ENCODE measurements at regions not wholly inside any gene's neighbourhood (a gene's known extent, or its start where the extent isn't known, plus 50 kb on each side); places are given as distances from the start of the nearest gene placed in this dataset.

- no peak overlapping the region for H3K27ac ChIP-seq (ENCODE audit: low read depth in 2 of 2, low read length in 2 of 2)
- H3K27me3 ChIP-seq (ENCODE audit: control insufficient read depth, insufficient read depth, low read length): no peaks in the 10 kb centered on the region
- intact Hi-C loops (cut with DNase I): no loop called here
- DNase-seq (no peak), FAIRE-seq (no peak)
- no peak overlapping the region for H3K9ac ChIP-seq (ENCODE audit: low read length in 3 of 3)
- no peak overlapping the region for H3K4me3 ChIP-seq (ENCODE audit: low read length in 3 of 3)
- TF ChIP-seq, protein P1, sequence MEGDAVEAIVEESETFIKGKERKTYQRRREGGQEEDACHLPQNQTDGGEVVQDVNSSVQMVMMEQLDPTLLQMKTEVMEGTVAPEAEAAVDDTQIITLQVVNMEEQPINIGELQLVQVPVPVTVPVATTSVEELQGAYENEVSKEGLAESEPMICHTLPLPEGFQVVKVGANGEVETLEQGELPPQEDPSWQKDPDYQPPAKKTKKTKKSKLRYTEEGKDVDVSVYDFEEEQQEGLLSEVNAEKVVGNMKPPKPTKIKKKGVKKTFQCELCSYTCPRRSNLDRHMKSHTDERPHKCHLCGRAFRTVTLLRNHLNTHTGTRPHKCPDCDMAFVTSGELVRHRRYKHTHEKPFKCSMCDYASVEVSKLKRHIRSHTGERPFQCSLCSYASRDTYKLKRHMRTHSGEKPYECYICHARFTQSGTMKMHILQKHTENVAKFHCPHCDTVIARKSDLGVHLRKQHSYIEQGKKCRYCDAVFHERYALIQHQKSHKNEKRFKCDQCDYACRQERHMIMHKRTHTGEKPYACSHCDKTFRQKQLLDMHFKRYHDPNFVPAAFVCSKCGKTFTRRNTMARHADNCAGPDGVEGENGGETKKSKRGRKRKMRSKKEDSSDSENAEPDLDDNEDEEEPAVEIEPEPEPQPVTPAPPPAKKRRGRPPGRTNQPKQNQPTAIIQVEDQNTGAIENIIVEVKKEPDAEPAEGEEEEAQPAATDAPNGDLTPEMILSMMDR (IDR thresholded peaks at IDR 0.05; ENCODE audit: borderline replicate concordance, extremely low read depth, insufficient read depth): no peak
- no peaks in the 10 kb centered on the region for H3K4me1 ChIP-seq (ENCODE audit: control insufficient read depth in 2 of 3, insufficient read depth in 2 of 3, low read depth in 1 of 3, low read length in 3 of 3)
- H3K9me3 ChIP-seq (ENCODE audit: control insufficient read depth in 2 of 3, insufficient read depth in 1 of 3, low read length in 3 of 3): no peaks in the 10 kb centered on the region
- H3K36me3 ChIP-seq (ENCODE audit: control insufficient read depth in 2 of 3, insufficient read depth in 3 of 3, low read length in 3 of 3): no peaks in the 10 kb centered on the region
These were observed 1351.6 kb upstream of the PABPC4L start for GRCh38 chr4:135553213-135553612.

GRCh38 chr4:135552131-135552530 is 1350.5 kb upstream of the PABPC4L start:
- Histone ChIP-seq H3K36me3 (ENCODE audit: control insufficient read depth in 2 of 3, insufficient read depth in 3 of 3, low read length in 3 of 3) (no peaks in the 10 kb centered on the region), H3K9ac (ENCODE audit: low read length in 3 of 3) (no peak overlapping the region), H3K27me3 (ENCODE audit: control insufficient read depth, insufficient read depth, low read length) (no peaks in the 10 kb centered on the region), H3K9me3 (ENCODE audit: control insufficient read depth in 2 of 3, insufficient read depth in 1 of 3, low read length in 3 of 3) (no peaks in the 10 kb centered on the region), H3K27ac (ENCODE audit: low read depth in 2 of 2, low read length in 2 of 2) (no peak overlapping the region), H3K4me1 (ENCODE audit: control insufficient read depth in 2 of 3, insufficient read depth in 2 of 3, low read depth in 1 of 3, low read length in 3 of 3) (no peaks in the 10 kb centered on the region), H3K4me3 (ENCODE audit: low read length in 3 of 3) (no peak overlapping the region)
- intact Hi-C loops (cut with DNase I): no loop called here
- TF ChIP-seq, protein P1 (IDR thresholded peaks at IDR 0.05; ENCODE audit: borderline replicate concordance, extremely low read depth, insufficient read depth): no peak
- FAIRE-seq (no peak), DNase-seq (no peak)

GRCh38 chr4:135548711-135549110 is 1347.1 kb upstream of the PABPC4L start:
- Histone ChIP-seq H3K4me3 (ENCODE audit: low read length in 3 of 3) (no peak overlapping the region), H3K9me3 (ENCODE audit: control insufficient read depth in 2 of 3, insufficient read depth in 1 of 3, low read length in 3 of 3) (no peaks in the 10 kb centered on the region), H3K9ac (ENCODE audit: low read length in 3 of 3) (no peak overlapping the region), H3K27ac (ENCODE audit: low read depth in 2 of 2, low read length in 2 of 2) (no peak overlapping the region), H3K36me3 (ENCODE audit: control insufficient read depth in 2 of 3, insufficient read depth in 3 of 3, low read length in 3 of 3) (no peaks in the 10 kb centered on the region), H3K4me1 (ENCODE audit: control insufficient read depth in 2 of 3, insufficient read depth in 2 of 3, low read depth in 1 of 3, low read length in 3 of 3) (no peaks in the 10 kb centered on the region), H3K27me3 (ENCODE audit: control insufficient read depth, insufficient read depth, low read length) (no peaks in the 10 kb centered on the region)
- FAIRE-seq (no peak), DNase-seq (no peak)
- TF ChIP-seq, protein P1 (IDR thresholded peaks at IDR 0.05; ENCODE audit: borderline replicate concordance, extremely low read depth, insufficient read depth): no peak
- intact Hi-C loops (cut with DNase I): no loop called here

- Histone ChIP-seq H3K36me3 (ENCODE audit: control insufficient read depth in 2 of 3, insufficient read depth in 3 of 3, low read length in 3 of 3) (no peaks in the 10 kb centered on the region), H3K9me3 (ENCODE audit: control insufficient read depth in 2 of 3, insufficient read depth in 1 of 3, low read length in 3 of 3) (no peaks in the 10 kb centered on the region), H3K9ac (ENCODE audit: low read length in 3 of 3) (no peak overlapping the region), H3K4me1 (ENCODE audit: control insufficient read depth in 2 of 3, insufficient read depth in 2 of 3, low read depth in 1 of 3, low read length in 3 of 3) (no peaks in the 10 kb centered on the region), H3K4me3 (ENCODE audit: low read length in 3 of 3) (no peak overlapping the region), H3K27ac (ENCODE audit: low read depth in 2 of 2, low read length in 2 of 2) (no peak overlapping the region), H3K27me3 (ENCODE audit: control insufficient read depth, insufficient read depth, low read length) (no peaks in the 10 kb centered on the region)
- TF ChIP-seq, protein P1 (IDR thresholded peaks at IDR 0.05; ENCODE audit: borderline replicate concordance, extremely low read depth, insufficient read depth): no peak
- no peak for DNase-seq
- intact Hi-C loops (cut with DNase I): no loop called here
- FAIRE-seq: no peak
These were observed 1344.2 kb upstream of the PABPC4L start for GRCh38 chr4:135545616-135546317.
